Retinal pigment epithelial cell (primary cell): ENCODE measurements at regions not wholly inside any gene's neighbourhood (a gene's known extent, or its start where the extent isn't known, plus 50 kb on each side); places are given as distances from the start of the nearest gene placed in this dataset.
"Not testable (repeated sequence)": the region's sequence is repeated elsewhere in the genome, so short reads cannot be mapped to it uniquely, and the experiment has no call there.

Source experiments
- DNase-seq: peaks from one replicate; pipeline ENCODE4 v3.0.0-alpha.2; 2010; ENCODE audit warnings: low read depth
- H3K4me3 ChIP-seq: 2 replicates; pipeline ENCODE4 v1.5.1; 2011; ENCODE audit warnings: mild to moderate bottlenecking, low read length, control low read depth, moderate library complexity
- CTCF ChIP-seq: conservative IDR thresholded peaks from 2 replicates; pipeline ENCODE4 v1.5.1; 2011; ENCODE audit warnings: low read depth, low read length, control low read depth, inconsistent platforms

GRCh38 chr5:71786337-71787055 is 67.4 kb downstream of the CARTPT start:
- no peak overlapping the region for H3K4me3 ChIP-seq
- TF ChIP-seq CTCF: no peak
- no peak for DNase-seq

- DNase-seq: no peak
- no peak overlapping the region for H3K4me3 ChIP-seq
- no peak for TF ChIP-seq CTCF
Observed at GRCh38 chr5:71788794-71789193, 69.7 kb downstream of the CARTPT start.

GRCh38 chr5:71789746-71790145 is 70.7 kb downstream of the CARTPT start:
- no peak overlapping the region for H3K4me3 ChIP-seq
- no peak for TF ChIP-seq CTCF
- DNase-seq: no peak

- no peak overlapping the region for H3K4me3 ChIP-seq
- no peak for TF ChIP-seq CTCF
- DNase-seq: no peak
Observed at GRCh38 chr5:71790433-71790832, 71.4 kb downstream of the CARTPT start.

GRCh38 chr5:71792041-71792440 is 73.0 kb downstream of the CARTPT start:
- not testable (repeated sequence) for DNase-seq, H3K4me3 ChIP-seq

GRCh38 chr5:71794061-71794695 is 75.1 kb downstream of the CARTPT start:
- H3K4me3 ChIP-seq: no peak overlapping the region
- no peak for DNase-seq
- no peak for TF ChIP-seq CTCF

GRCh38 chr5:71802673-71803072 is 83.6 kb downstream of the CARTPT start:
- H3K4me3 ChIP-seq: no peak overlapping the region
- no peak for DNase-seq
- TF ChIP-seq CTCF: no peak
